ENCODE measurements at regions not wholly inside any gene's neighbourhood (a gene's known extent, or its start where the extent isn't known, plus 50 kb on each side); places are given as distances from the start of the nearest gene placed in this dataset.
A peak's percentile ranks its signal among the peaks of the same experiment; 100 is the strongest.
"Not testable (repeated sequence)": the region's sequence is repeated elsewhere in the genome, so short reads cannot be mapped to it uniquely, and the experiment has no call there.

DNA sequence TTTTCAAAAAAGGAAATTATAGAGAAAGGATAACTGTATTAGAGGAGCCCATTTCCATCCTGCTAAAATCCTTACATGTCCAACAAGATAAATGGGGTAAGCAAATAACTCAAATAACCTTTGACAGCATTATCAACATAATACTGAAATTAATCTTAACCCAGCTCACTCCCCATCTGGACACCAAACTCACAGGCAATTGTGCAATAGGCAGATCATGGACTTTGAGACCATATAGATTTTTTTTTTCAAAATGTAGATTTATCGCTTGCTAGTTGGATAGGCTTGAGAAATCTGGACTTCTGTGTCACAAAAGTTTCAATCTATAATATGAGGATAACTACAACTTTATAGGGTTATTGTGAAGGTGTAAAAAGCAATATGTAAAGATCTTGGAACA lies 134.4 kb upstream of the ASCC3 start:
- DNase-seq: no peak

GRCh38 chr6:101016163-101016562 lies 135.0 kb upstream of the ASCC3 start:
- DNase-seq: no peak

- DNase-seq: no peak
These were observed 137.0 kb upstream of the ASCC3 start for GRCh38 chr6:101018157-101018556.

DNA sequence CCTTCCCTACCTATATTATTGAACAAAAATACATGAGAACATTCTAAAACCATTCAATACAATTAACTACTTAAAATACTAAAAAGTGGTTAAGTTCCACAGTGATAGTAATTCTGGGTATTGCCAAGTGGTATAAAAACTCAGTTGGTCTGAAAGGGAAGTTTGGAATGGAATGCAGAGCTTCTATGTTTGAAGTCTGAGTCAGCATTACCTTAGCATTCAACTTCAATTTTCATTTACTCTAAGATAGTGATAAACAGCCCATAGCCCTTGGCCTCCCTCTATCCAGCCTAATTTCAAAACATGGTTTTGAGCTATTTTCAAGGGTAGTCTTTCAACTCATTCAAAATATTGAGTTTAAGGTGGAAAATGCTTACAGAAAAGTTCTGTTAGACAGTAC lies 140.4 kb upstream of the ASCC3 start:
- DNase-seq: no peak

DNA sequence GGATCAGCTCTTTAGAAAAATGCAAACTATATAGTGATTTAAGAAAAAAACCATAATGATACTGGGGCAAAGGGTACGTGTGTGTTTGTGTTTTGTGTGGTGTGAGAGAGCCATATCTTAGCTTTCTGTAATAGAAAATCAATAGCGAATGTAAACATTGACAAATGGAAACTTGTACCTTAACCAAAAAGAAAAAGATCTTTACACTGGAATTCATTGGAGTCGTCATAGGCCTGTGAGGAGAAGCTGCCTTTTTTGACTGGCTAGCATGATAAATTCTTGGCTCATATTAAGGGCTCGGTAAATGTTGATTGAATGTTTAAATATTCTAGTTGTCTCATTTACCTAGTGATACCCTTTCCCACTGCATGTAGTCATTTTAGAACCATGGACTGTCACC lies 161.8 kb upstream of the ASCC3 start:
- DNase-seq: no peak

GRCh38 chr6:101058296-101058695 lies 177.2 kb upstream of the ASCC3 start:
- no peak for DNase-seq

DNA sequence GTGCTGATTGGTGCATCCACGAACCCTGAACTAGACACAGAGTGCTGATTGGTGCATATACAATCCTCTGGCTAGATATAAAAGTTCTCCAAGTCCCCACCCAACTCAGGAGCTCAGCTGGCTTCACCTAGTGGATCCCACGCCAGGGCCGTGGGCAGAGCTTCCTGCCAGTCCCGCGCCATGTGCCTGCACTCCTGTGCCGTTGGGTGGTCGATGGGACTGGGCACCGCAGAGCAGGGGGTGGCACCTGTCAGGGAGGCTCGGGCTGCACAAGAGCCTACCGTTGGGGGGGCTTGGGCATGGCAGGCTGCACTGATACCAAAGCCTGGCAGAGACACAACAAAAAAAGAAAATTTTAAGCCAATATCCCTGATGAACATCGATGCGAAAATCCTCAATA lies 185.4 kb upstream of the ASCC3 start:
- DNase-seq: no peak

DNA sequence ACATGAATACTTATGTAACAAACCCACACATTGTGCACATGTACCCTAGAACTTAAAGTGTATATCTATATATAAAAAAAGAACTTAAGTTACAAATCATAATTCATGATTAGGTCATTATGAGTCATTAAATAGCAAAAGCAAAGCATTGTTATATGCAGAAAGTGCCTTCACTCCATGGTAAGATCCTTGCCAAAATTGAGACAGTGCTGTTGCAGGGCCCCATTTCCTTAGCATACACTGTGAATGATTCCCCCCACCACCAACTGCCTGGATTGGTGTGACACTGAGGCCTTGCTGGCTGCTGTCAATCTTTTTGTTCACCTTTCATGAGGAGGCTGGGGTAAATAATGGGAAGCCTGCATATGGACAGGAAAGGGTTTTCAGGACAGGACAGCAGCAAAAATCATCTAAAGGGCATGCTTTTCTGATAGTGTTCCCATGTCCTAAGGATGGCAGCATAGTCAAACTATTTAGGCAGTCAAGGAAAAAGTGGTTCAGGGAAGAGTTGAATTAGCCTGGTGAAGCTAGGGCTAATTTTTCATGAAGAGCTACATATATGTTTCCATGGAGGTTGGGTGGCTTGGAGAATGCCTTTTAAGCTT lies 188.2 kb upstream of the ASCC3 start:
- no peak for DNase-seq

- DNase-seq: no peak
These were observed 189.0 kb upstream of the ASCC3 start for GRCh38 chr6:101070044-101070608.

DNA sequence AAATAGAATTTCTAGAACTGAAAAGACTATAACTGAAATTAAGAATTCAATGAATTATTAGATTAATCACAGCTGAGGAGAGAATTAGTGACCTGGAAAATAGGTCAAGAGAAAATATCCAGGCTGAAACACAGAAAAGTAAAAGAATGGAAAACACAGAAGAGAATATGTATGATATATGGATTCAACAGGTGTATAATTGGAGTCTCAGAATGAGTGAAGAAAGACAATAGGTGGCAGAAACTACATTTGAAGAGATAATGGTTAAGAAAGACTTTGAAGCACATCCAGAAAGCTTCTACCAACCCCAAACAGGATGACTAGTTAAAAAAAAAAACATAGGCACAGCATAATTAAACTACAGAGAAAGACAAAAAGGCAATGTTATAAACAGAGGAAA lies 196.2 kb upstream of the ASCC3 start:
- no peak for DNase-seq

GRCh38 chr6:101079696-101080270 lies 198.7 kb upstream of the ASCC3 start:
- no peak for DNase-seq

- peak; percentile 44 for DNase-seq
These were observed 199.5 kb upstream of the ASCC3 start for GRCh38 chr6:101080597-101080996.

DNA sequence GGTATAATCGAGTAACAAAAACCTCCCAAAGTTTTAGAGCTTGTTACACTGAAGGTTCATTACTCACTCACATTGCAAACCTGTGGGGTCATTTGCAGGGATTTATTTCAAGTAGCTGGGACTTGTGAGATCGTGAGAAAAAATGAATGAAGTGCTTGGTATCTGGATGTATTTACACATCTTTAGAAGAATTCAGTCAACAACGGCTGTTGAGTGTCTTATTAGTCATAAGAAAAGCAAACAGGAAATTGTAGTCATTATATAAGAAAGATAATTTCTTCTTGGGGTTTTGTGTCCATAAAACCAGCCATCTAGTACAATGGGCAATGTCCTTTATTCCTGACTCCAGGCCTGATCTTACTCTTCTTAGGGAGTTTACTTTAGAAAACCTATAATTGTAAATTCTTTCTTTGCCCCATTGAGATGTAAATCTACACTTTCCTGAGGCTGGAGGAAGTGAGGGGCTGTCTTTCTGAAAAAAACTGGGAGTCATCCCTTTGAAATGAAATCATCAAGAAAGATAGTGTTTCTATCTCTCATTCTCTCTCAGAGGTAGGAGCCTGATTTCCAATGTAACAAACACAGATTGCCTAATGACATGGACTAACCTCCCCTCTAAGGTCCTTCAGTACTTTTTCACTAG lies 202.5 kb upstream of the ASCC3 start:
- peak; percentile 35 for DNase-seq

DNA sequence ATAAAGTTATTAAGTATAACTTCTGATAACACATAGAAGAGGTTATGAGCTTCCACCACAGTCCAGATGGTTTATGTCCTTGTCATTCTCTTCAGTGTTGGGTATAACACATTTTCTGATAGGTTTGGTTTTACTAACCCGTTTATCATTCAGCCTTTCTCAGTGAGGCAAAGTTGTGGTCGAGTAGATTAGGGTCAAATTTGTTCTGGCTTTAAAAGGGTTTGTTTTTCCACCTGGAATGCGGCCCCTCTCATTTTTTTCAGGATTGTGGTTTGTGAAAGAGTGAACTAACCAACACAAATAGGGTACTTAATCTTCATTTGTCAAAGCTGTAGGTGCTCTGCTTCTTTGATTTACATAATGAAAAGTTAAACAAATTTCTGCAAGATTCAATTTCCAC lies 204.2 kb upstream of the ASCC3 start:
- DNase-seq: peak; percentile 29

GRCh38 chr6:101086473-101086872 lies 205.3 kb upstream of the ASCC3 start:
- DNase-seq: no peak

- DNase-seq: no peak
These were observed 207.5 kb upstream of the ASCC3 start for GRCh38 chr6:101088594-101088993.

DNA sequence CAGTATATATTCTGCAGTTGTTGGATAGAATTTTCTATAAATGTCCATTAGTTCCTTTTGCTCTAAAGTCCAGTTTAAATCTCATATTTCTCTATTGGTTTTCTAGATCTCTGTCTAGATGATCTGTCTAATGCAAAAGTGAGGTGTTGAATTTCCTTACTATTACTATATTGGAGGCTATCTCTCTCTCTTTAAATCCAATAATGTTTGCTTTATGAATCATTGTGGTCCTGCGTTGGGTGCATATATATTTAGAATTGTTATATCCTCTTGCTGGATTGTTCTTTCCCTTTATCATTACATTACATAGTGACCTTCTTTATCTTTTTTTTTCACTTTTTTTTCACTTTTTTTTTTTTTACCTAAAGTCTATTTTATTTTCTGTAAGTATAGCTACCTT lies 208.5 kb upstream of the ASCC3 start:
- DNase-seq: no peak

GRCh38 chr6:101090281-101090680 lies 209.2 kb upstream of the ASCC3 start:
- DNase-seq: no peak

- DNase-seq: not testable (repeated sequence)
These were observed 217.5 kb upstream of the ASCC3 start for GRCh38 chr6:101098605-101099004.

GRCh38 chr6:101102702-101103101 lies 221.6 kb upstream of the ASCC3 start:
- no peak for DNase-seq

DNA sequence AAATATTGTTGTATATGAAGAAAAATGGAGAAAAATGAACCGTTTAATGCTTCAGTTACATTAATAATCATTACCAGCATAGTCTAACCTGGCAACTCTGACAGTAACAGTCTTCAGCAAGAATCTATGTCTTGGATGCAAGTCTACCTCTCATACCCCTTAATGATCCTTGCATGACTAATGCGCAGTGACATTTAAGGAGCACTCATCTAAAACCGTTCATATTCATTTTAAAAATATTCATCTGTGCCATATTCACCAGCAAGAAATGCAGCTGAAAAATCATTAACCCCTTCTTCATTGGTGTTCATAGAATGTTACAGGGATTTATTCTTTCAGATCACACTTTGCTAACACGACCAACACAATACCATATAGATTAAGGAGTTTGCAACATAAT lies 227.2 kb upstream of the ASCC3 start:
- DNase-seq: peak; percentile 31

GRCh38 chr6:101110814-101111213 lies 229.7 kb upstream of the ASCC3 start:
- peak; percentile 43 for DNase-seq

DNA sequence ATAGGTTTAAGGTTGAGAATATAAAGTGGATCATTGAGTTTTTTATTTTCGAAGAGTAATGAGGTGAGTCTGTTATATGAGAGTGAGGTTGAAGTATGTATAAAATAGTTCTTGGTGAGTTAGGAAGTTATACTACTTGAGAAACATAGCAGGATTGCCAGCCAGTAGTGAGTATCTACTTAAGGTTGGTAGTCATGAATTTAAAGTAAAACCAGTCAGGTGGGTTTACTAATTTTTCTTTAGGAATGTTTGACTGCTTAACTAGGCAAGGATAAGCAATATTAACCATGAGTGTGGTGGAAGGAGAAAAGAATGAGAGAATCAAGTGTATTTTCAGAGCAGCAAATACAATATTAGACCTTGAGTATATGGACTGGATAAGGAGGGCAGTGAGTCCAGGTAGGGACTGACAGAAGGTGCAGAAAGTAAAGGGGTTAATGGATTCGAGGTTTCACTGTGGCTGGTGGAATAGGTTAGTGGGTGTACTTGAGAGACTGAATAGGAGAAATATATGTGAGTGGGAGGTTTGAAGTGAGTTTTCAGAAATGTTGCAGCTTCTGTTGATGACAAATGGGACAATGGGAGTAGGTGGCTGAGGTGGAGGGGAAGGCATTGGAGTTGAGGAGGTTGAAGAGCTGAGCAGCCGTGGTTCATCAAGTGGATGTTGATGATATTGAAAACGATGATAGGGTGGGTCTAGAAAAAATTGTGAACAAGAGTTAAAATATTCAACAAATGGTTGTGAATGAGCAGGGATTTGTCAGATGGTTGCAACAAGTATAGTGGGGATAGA lies 232.5 kb upstream of the ASCC3 start:
- no peak for DNase-seq

DNA sequence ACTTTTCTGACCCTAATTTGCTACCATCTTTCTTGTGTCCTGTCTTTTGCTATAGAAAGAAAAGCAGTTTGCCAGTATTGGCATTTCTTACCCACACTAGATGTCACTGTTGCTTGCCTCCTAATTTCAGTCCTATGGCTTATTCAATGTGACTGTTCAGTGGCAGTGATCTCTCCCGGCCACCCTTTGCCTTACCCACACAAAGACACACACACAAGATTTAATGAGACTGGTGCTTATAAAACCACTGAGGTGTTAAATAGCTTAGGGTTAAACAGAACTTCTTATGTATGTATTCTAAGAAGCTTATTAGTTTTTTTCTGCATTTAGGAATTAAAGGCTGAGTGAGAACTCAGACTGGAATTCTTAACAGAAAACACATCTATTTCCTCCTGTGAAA lies 233.6 kb upstream of the ASCC3 start:
- peak; percentile 51 for DNase-seq

Measured in fibroblast of upper back skin (primary cell).